Kidney (tissue), 13 donors: ENCODE measurements at regions not wholly inside any gene's neighbourhood (a gene's known extent, or its start where the extent isn't known, plus 50 kb on each side); places are given as distances from the start of the nearest gene placed in this dataset.

ENCODE experiments used
- DNase-seq, 5 donors: peaks; one replicate each; pipeline ENCODE4 v3.0.0-alpha.2; 2013 to 2020
- FAIRE-seq: peaks from 2 replicates; lab custom pipeline; 2012; peaks lifted over from hg19 to GRCh38; lab: Jason Lieb, UNC
- H3K27ac ChIP-seq, 2 donors: one replicate each; pipeline ENCODE4 v1.7.0; 2013; ENCODE audit warnings: low read depth in 2 of 2, low read length in 2 of 2, inconsistent platforms in 1 of 2
- H3K27me3 ChIP-seq: one replicate; pipeline ENCODE4 v1.7.1; 2013; ENCODE audit warnings: low read length, inconsistent platforms; ENCODE audit not compliant: control insufficient read depth, insufficient read depth
- H3K36me3 ChIP-seq, 3 donors: one replicate each; pipeline versions ENCODE4 v1.7.0 to v1.7.1; 2013; ENCODE audit warnings: low read length in 3 of 3, control low read depth in 1 of 3, inconsistent platforms in 1 of 3; ENCODE audit not compliant: insufficient read depth in 3 of 3, control insufficient read depth in 2 of 3
- H3K4me1 ChIP-seq, 3 donors: one replicate each; pipeline versions ENCODE4 v1.7.0 to v1.7.1; 2013; ENCODE audit warnings: low read length in 3 of 3, inconsistent platforms in 1 of 3, low read depth in 1 of 3; ENCODE audit not compliant: control insufficient read depth in 2 of 3, insufficient read depth in 2 of 3
- H3K4me3 ChIP-seq, 3 donors: one replicate each; pipeline versions ENCODE4 v1.7.0 to v1.8.1; 2013; ENCODE audit warnings: low read length in 3 of 3, control low read depth in 1 of 3, inconsistent platforms in 1 of 3
- H3K9ac ChIP-seq, 3 donors: one replicate each; pipeline versions ENCODE4 v1.7.0 to v1.7.1; 2013; ENCODE audit warnings: low read length in 3 of 3, control low read depth in 1 of 3, inconsistent platforms in 1 of 3
- H3K9me3 ChIP-seq, 3 donors: one replicate each; pipeline versions ENCODE4 v1.7.0 to v1.7.1; 2013; ENCODE audit warnings: low read length in 3 of 3, control low read depth in 1 of 3, inconsistent platforms in 1 of 3; ENCODE audit not compliant: control insufficient read depth in 2 of 3, insufficient read depth in 1 of 3
- CTCF ChIP-seq: IDR thresholded peaks from 3 replicates; pipeline ENCODE4 v1.5.1; 2012; ENCODE audit warnings: mild to moderate bottlenecking, moderate library complexity, borderline replicate concordance; ENCODE audit not compliant: insufficient read depth; ENCODE audit errors: extremely low read depth
- intact Hi-C: fragments of 100-400 bp; cut with DNase I; formaldehyde crosslinking; loops from one replicate; pipeline ENCODE4 v1.11.1; 2022
- donor health status: control.
- donor health status: control.
- donor health status: control.
- donor health status: control.
- donor health status: control.
- donor health status: DM: yes; HTN: yes; CAD: no.
- donor health status: Normal renal cell carcinoma (clear cell type).

DNA sequence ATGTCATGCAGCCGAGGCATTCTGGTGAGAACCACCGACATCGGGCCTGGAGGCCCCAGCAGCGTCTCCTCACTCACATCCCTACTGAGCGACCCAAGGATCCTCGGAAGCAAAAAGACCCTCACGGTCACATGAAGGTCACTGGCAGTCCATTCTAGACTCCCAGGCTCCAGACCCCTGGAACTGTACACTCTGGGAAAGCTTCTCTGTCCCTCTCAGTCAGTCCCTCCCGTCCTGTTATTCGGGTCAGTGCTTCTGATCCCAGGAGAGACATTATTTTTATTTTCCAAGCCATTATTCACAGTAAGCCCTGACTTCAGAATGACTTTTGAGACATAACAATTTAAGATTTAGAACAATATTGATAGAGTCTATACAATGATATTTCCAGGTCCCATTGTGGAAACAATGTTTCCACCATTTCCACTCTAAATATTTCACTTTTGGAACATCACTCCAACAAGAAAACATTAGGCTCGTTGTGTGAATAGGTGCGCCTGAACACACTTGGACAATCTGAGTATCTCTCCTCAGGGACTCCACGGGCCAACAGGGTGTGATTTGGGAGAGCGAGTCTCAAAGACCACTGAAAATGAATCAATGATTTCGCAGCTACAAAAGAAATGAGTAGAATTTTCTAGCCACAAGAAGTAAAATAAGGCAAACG lies 199.7 kb downstream of the SOD2 start:
- H3K9me3 ChIP-seq = no peaks in the 10 kb centered on the region
- H3K27me3 ChIP-seq = no peaks in the 10 kb centered on the region
- intact Hi-C loops = no loop called here
- no peaks in the 10 kb centered on the region for H3K4me1 ChIP-seq
- FAIRE-seq = no peak
- H3K9ac ChIP-seq = no peak overlapping the region
- no peak overlapping the region for H3K4me3 ChIP-seq
- TF ChIP-seq CTCF = no peak
- H3K36me3 ChIP-seq = no peaks in the 10 kb centered on the region
- no peak overlapping the region for H3K27ac ChIP-seq
- peak in 1 of 5 donors; percentile 6 for DNase-seq

- H3K36me3 ChIP-seq = no peaks in the 10 kb centered on the region
- H3K4me1 ChIP-seq = no peaks in the 10 kb centered on the region
- no peak overlapping the region for H3K9ac ChIP-seq
- no peak for FAIRE-seq
- DNase-seq = no peak
- no peak overlapping the region for H3K4me3 ChIP-seq
- no peak overlapping the region for H3K27ac ChIP-seq
- no peak for TF ChIP-seq CTCF
- H3K27me3 ChIP-seq = no peaks in the 10 kb centered on the region
- intact Hi-C loops = no loop called here
- H3K9me3 ChIP-seq = no peaks in the 10 kb centered on the region
These were observed 202.6 kb downstream of the SOD2 start for GRCh38 chr6:159490298-159490937.

DNA sequence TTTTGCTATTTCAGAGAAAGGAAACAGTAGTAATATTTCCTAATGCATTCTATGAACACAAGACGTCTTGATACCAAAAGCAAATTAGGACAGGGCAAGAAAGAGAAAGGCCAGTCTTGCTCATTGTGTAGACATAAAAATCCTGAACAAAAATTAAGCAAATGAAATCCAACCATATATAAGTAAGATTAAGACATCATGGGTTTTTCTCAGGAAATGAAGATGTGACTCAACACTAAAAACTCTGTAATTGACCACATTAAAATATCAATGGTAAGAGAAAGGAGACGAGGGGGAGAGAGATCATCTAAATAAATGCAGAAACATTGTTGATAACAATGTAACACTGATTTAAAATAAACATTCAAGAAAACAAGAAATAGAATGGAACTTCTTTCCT lies 205.4 kb downstream of the SOD2 start:
- Histone ChIP-seq H3K4me3 (no peak overlapping the region), H3K9me3 (no peaks in the 10 kb centered on the region), H3K27me3 (no peaks in the 10 kb centered on the region), H3K9ac (no peak overlapping the region), H3K36me3 (no peaks in the 10 kb centered on the region), H3K4me1 (no peaks in the 10 kb centered on the region), H3K27ac (no peak overlapping the region)
- no peak for FAIRE-seq
- no peak for TF ChIP-seq CTCF
- intact Hi-C loops = no loop called here
- no peak for DNase-seq
